ENCODE measurements at regions not wholly inside any gene's neighbourhood (a gene's known extent, or its start where the extent isn't known, plus 50 kb on each side); places are given as distances from the start of the nearest gene placed in this dataset.

DNA sequence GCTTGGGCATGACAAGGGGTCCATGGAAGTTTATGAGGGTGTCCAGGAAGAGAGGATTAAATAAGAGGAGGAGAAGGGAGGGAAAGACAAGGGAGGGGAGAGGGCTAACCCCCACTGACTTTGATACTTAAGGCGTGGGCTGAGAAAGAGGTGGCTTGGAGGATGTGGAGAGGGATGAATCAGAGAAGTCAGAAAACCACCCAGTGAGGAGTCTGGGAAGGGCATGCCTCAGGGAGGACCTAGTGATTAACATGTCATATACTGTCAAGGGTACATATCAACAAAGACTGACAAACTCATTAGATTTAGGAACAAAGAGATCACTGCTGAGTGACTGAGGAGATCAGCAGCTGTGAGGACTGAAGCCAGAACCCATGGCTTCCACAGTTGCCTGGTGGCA, 145.4 kb downstream of the IRX5 start:
- no peak for DNase-seq

DNA sequence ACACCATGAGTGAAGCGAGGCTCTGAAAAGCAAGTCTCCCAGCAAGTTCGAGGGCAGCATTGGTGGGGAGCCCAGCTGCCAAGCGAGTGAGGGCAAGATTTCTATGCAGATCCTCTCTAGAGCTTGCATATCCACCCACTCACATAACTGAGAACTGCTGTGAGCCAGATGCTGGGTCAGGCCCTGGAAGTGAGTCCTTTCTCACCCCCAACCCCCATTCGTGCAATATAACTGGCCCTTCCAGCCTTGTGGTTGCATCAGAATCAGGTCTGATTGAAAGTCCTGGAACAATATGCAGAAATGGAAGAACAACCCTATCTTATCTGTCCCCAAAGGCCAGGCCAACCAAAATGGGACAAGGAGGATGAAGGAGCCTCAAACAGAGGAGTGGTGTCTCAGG, 146.6 kb downstream of the IRX5 start:
- no peak for DNase-seq

DNA sequence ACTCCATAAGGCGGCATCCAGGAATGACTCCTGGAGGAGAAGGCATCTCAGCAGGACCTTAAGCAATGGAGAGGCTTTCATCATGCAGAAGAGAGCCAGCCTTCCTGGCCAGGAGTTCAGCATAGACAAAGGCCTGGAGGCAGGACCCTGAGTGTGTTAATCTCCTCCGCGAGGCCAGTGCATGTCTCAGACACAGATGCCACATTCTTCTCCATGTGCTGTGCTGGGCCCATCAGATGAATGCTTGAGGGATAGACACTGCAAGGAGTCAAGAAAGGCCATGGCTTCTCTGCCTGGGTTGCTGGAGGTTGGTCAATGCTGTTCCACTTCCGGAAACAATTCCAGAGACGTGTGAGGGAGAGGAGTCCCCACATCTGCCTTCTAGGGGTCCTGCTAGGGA, 147.5 kb downstream of the IRX5 start:
- no peak for DNase-seq

DNA sequence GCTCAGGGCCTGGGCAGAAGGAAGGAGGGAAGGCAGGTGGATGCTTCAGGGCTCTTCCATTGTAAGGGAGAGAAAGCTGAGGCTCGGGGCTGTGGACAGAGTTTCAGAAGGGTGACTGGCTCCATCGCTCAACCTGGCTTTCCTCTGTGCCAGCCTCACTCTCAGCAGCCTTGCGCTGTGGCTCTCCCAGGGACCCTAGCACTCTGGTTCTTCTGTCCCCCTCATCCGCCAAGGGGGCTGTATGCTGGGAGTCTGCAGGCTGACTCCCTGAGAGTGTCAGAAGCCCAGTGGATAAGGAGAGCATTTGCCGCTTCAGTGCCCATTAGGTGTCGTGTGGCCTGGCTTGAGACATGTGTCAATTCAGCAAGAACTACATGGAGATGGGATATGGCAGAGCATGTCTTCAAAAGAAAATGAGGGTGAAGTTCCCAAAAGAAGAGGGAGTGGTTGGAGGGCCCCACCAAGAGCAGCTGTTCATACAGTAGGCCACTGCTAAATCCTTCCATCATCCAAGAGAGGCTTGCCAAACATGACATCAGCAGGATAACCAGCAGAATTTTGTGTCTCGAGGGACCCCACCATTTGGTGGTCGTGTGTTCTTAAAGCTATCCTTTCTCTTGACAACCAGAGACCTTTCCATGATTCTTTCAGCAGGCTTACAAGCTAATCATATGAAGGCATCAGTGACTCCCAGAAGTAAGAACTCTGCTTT, 148.2 kb downstream of the IRX5 start:
- no peak for DNase-seq

DNA sequence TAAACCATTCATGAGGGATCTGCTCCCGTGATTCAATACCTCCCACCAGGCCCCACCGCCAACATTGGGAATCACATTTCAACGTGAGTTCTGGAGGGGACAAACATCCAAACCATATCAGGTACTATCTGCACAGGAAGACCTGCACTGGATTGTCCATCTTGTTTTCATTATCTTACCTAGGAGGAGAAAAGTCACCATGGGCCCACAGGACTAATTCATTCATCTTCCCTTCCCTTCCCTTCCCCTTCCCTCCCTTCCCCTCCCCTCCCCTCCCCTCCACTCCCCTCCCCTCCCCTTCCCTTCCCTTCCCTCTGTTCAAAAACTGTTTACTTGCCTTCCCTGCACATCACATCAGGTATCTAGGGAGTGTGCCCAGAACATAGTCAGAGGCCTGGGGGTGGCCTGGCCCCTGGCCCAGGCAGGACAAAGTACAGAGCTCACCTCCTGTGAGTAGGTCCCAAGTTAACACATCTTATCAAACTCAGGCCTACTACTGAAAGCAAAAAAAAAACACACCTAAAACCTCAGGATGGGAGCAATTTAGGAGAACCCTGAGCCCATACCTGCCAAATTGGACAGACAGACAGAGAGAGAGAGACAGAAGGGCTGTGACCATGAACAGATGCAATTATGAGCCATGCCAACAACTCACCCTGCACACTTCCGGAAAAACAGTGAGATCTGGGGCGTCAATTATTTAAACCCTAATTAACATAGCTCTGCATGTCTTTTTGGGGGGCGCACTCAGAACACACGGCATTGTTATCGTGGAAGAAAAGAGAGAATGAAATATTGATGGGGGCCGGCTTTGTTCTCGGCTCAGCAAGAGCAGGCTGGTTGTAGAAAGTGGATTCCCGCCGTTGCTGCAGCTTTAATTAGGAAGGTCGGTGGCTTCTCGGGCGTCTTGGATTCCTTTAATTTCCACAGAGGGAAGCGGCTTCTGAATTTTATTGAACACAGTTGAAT, 151.2 kb downstream of the IRX5 start:
- no peak for DNase-seq

DNA sequence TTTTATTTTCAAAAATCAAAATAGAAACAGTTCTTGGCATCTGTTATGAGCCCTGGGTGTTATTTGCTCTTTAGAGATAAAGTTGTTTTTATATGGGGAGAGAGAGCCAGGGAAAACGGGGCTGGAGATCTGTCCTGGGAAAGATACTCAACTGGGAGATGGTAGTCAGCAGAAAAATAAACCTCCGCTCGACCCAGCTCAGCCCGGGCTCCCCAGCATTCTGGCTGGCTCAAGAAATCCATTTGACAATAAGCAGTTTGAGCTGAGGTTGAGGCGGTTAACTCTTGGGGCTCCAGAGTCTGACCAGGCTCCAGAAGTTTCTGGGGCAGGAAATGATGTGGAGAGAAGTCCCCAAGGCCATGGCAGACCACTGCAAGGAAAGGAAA, 151.9 kb downstream of the IRX5 start:
- no peak for DNase-seq

DNA sequence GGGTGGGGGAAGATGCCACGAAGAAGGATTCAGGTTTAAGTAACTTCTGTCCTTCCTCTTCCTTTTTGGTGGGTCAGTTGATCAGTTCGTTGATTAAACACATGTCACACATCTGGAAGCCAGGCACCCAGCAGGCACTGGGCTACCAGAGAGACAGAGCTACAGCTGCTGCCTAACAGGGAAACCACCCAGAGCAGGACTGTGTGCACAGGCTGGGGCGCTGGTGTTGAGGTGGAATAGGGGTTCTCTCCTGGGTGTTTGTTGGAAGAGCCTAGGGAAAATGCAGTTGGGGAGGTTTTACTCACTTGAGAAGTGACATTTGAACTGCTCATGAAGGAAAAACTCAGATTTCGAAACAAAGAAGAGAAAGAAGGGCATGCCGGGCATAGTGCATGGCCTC, 152.4 kb downstream of the IRX5 start:
- DNase-seq = no peak

DNA sequence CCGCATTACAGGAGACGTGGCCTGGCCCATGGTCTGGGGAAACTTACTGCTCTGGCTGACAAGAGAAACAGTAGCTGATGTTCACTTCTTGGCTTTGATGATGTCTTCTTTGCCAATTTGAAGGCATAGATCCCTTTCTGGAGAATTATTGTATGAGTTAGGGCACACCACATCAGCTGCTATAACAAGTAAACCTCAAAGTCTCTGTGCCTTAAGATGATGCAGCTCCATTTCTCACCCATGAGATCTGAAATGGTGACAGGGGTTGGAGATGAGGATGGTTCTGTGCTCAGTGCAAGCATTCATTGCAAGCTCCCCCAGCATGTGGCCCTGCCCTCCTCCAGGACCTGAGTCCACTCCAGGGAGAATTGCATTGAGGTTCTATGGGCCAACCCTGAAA, 157.4 kb downstream of the IRX5 start:
- no peak for DNase-seq

DNA sequence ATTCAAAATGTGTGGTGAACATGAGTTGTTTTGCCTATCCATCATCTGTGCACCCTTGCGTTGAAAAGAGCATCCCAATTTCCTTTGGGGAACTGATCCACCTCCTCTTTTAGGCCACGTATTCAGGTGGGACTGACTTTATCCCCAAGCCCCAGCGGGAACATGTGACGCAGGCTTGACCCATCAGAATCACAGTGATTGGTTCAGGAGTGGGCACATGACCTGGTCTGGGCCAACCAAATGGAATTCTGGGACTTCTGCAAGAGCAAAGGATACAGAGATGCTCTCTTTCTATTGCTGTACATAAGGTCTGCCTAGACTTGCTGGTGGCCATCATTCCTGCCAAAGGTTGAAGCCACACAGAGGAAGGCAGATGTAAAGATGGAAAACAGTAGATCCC, 158.9 kb downstream of the IRX5 start:
- no peak for DNase-seq

DNA sequence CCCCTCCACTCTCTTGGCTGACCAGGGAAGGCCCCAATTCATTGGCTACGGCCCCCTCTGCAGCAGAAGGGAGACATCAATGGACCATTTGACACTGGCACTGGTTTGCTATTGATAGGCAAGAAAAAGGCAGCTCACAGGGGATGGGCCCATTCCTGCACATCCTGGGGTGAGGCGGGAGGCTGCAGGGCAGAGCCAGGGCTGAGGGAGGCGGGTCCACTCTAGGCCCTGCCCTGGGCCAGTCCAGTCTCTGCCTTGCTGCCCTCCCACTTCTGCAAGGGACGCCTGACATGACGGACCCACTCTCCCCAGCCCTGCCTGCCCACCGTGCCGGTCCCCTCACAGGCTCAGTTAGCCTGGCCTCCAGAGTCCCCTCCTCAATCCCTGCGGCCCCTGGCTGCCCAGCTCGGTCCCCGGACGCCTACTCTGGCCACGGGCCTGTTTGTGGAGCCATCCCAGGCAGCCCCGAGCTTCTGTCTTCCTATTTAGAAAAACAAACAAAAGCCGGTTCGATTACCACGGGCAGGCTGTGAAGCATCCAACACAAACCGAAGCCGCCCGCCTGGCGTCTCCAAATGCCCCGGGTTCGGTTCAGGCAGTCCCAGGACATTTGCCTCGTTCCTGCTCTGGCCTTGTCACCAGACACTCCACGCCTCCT, 160.7 kb downstream of the IRX5 start:
- no peak for DNase-seq

DNA sequence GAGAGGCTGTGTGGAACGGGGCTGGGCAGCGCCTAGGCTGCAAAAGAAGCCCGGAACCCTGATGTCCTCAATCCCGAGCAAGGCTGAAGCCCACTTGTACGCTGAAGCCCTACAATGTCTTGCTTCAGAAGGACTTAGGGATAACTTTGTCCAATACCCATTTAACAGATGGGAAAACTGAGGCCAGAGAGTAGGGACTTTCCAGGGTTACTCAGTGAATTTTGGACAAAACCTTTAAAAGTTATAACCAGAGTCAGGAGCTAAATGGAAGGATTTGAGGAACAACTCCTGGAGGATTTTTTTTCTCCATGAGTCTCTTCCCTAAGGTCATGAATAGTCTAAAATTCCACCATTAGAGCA, 161.2 kb downstream of the IRX5 start:
- DNase-seq = no peak

DNA sequence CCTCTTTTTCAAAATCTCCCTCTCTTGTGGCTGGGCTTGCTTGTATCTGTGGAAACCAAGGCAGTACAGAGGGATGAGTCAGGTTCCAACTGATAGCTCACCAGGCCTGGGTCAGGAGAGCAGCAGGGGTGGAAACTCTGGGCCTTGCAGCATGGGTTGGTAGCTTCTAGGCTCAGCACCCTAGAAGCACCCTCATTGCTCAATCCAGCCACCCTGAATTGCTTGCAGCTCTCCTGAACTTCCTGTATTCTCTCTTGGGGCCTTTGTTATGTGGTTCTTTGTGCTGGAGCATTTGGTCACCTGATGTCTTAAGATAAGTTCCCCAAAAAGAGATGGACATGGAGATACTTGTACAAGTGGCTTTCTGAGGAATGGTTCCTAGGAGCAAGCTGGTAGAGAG, 169.4 kb downstream of the IRX5 start:
- no peak for DNase-seq

DNA sequence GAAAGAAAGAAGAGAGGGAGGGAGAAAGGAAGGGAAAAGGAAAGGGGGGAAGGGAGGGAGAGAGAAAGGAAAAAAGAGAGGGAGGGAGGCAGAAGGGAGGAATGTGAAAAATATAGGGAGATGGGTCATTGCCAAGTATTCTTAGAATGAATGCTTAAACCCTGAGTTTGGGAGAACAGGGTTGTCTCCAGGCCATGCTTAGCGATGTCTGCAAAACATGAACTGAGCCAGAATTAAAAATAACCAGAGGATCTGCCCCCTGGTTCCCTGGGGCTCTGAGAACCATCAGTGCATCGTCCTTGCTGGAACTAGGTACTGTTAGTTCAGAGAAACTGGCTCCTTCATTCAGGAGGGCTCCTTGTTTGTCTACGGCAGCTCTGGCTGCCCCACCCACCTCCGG, 170.4 kb downstream of the IRX5 start:
- DNase-seq = no peak

DNA sequence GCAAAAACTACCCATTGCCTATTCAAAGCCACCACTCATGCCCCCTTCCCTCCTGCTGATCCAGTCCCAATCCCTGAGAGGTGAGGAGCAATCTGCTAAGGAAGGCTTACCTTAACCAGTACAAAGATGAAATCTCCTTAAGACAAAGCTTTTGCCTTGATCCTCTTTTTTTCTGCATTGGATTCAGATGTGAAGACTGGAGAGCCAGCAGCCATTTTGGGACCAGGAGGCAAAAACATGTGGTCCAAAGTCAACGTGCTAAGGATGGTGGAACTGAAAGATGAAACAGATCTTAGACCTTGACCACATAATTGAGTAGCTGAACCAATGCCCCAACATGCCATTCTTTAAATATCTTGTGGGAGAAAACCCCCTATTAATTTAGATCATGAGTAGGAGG, 171.4 kb downstream of the IRX5 start:
- no peak for DNase-seq

DNA sequence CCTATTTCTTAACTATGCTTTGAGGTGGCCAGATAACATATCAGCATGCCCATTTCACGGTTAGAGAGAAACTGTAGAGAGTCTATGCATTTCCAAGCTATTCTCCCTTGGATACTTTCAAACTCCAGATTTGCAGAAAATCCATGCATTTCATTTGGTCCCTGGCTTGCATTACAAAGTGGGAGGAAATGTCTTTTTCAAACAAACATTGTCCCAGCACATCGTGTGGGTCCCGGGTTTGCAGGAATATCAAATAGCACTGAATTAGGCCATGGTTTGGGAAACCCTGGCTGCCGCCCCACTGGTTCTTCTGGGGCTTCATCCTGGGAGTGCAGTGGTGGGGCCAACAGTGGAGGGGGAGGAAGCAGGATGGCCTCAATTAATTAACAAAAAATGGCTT, 171.9 kb downstream of the IRX5 start:
- DNase-seq = no peak

DNA sequence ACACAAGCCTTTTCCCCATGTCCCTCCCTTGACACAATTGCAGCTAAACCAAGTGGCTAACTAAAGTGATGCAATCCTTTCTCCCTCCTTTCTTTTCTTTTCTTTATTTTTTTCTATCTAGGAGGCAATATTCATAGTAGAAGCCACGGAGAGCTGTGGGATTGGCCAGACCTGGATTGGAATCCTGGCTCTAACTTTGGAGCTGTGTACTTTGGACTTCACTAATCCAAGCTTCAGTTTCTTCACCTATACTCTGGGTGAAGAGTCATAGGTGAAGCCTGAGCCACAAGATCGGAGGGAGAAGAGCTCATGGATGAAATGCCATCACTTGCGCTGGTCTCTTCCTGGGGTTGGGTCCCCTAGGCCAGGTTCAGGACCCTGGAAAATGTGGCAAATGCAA, 177.2 kb downstream of the IRX5 start:
- no peak for DNase-seq

DNA sequence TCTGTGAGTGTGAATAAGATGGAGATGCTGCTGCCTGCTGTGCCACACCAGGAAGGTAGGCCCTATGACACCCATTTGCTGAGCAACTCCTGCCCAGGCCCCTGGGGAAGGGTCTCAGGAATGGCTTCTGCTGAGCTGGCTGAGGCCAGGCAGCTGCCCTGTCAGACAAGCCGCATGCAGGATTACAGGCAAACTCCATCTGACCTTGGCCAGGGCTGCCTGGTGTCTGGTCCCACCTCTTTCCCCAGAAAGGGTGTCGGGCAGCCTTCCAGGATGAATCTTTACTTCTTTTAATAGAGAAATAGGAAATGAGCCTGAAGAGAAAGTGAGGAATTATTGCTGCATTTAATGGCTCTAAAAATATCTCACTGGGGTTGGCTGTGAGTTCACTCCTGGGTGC, 182.5 kb downstream of the IRX5 start:
- no peak for DNase-seq

DNA sequence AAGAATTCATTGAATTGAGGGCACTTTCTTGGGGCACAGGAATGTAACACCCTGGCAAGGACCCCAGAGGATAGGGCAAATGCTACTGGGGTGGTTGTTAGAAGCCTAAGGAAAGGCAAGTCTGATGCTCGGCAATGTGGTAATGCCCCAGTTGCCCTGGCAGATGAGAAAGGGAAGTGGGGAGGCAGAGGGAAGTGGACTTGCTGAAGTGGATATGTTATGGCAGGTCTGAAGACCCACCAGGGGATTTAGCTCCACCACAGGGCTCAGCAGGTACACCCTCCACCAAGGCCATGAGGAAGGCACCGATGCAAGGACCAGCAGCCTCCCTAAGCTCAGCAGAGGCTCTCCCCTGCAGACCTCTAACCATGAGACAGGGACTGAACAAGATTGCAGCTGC, 184.8 kb downstream of the IRX5 start:
- no peak for DNase-seq

DNA sequence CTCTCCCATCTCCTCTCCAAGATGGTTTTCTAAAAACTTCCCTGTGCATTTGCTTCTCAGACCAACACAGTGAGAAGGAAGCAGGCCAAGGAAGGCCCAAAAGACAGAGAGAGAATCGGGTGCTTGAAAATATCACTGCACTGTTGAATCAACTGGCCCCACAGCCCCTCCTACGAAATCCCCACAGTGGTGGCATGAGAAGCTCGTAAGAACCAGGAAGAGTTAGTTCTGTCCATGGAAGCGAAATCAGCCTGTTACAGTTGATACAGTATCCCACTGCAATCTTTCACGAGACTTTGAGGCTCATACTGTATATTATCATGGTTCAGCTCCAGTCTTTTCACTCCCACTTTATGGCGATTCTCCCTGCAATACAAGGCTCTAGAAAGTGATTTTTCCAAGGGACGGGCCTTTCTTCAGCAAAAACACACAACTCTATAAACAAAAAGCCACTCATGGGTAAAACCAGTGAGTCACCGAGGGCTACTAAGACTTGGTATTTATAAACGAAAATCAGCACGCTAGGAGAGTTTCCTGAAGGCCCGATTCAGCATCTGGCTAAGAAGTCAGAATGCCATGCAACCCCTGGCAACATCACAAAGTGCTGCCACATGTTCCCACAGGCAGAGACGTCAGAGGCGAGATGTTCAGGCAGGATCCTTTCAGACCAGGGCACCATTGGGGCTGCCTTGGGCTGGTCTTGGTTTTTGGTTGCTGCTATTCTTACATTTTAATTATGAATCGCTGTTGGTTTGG, 185.7 kb downstream of the IRX5 start:
- no peak for DNase-seq

DNA sequence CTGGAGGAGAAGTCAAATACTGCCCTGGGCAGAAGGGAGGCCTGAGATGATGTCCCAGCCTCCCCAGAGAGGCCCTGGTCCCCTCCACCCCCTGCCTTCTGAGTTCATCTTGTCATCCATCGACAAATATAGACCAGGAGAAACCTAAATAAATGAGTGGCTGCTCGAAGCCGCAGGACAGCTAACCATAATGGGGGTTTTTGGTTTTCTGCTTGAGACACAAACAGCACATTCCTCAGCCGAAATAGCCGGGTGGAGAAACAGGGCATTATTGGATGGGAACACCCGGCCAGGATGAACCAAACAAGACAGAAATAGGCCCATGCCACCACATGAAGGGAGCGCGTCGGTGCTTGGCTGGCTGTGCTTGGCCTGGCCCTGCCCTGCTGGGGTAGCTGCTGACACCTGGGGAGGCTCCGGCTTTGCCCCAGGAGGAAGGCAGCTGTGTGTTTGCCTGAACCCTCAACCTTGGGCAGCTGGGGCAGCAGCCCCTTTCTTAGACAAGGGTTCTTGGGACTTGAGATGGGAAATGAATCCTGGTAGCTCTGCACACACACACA, 188.1 kb downstream of the IRX5 start:
- DNase-seq = no peak

DNA sequence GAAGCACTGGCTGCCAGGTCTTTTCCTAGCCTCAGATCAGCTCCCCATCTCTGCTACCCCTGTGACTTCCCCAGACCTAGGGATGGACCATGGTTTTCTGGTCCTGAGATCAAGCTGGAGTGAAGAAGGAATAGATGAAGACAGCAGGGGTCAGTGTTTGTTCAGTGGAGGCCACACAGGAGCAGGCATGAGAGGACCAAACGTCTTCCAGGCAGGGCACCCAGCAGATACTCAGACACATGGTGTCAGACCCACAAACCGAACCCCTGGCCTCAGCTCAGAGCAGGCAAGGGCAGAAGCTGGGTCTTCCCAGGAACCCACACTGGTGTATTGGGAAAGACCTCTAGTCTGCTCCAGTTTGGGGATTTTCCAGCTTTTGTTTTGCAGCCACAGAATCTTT, 189.7 kb downstream of the IRX5 start:
- no peak for DNase-seq

DNA sequence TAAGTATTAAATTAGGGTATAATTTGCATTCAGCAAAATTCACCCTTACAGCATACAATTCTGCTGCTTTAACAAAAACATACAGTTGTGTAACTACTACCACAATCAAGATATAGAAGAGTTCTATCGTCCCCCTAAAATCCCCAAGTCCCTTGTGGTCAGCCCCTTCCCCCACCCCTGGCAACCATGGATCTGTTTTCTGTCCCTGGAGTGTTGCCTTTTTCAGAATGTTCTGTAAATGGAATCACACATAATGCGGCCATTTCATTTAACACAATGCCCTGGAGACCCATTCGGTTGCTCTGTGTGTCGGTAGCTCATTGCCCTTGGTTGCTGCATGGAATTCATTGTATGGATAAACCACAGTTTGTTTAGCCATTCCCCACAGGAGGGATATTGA, 190.2 kb downstream of the IRX5 start:
- no peak for DNase-seq

DNA sequence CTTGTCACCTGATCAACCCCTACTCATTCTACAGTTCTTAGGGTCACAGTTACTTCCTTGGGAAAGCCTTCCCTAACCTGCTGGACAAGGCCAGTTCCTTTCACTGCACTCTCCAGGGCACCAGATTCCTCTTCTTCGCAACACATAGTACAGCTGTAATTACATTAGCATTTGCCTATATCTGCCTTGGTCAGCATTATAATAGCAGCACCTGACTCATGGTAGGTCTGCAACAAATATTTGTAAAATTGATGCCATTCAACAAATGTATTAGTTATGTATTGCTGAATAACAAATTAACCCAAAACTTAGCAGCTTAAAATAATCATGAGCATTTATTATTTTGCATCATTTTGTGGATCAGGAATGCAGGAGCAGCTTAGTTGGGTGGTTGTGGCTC, 193.0 kb downstream of the IRX5 start:
- no peak for DNase-seq
